Bronchial epithelial cell (primary cell): ENCODE measurements at regions not wholly inside any gene's neighbourhood (a gene's known extent, or its start where the extent isn't known, plus 50 kb on each side); places are given as distances from the start of the nearest gene placed in this dataset.

Experiments
- DNase-seq: peaks from one replicate; pipeline ENCODE4 v3.0.0-alpha.2; 2010; ENCODE audit warnings: low read depth
- FAIRE-seq: peaks from 2 replicates; lab custom pipeline; 2011; peaks lifted over from hg19 to GRCh38; lab: Jason Lieb, UNC
- H3K27me3 ChIP-seq: 2 replicates; pipeline ENCODE4 v1.5.1; 2011; ENCODE audit warnings: low read length; ENCODE audit not compliant: control insufficient read depth, insufficient read depth
- H3K36me3 ChIP-seq: 2 replicates; pipeline ENCODE4 v1.5.1; 2011; ENCODE audit warnings: low read length; ENCODE audit not compliant: control insufficient read depth, insufficient read depth
- H3K4me3 ChIP-seq: 2 replicates; pipeline ENCODE4 v1.5.1; 2011; ENCODE audit warnings: mild to moderate bottlenecking, low read depth, low read length, control low read depth
- CTCF ChIP-seq: IDR thresholded peaks from 2 replicates; pipeline ENCODE4 v1.5.1; 2011; ENCODE audit warnings: mild to moderate bottlenecking, moderate library complexity, low read length, control low read depth, inconsistent platforms; ENCODE audit not compliant: insufficient read depth, severe bottlenecking

DNA sequence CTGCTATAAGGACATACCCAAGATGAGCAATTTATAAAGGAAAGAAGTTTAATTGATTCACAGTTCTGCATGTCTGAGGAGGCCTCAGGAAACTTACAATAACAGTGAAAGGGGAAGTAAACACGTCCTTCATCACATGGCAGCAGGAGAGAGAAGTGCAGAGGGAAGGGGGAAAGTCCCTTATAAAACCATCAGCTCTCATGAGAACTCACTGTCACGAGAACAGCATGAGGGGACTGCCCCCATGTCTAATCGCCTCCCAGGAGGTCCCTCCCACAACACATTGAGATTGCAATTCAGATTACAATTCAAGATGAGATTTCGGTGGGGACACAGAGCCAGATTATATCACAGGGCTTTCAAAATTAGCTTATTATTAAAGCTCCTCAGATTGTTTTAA is 209.5 kb upstream of the PPP3CA start:
- H3K36me3 ChIP-seq: no peaks in the 10 kb centered on the region
- DNase-seq: no peak
- H3K4me3 ChIP-seq: no peak overlapping the region
- no peaks in the 10 kb centered on the region for H3K27me3 ChIP-seq
- no peak for TF ChIP-seq CTCF
- no peak for FAIRE-seq

DNA sequence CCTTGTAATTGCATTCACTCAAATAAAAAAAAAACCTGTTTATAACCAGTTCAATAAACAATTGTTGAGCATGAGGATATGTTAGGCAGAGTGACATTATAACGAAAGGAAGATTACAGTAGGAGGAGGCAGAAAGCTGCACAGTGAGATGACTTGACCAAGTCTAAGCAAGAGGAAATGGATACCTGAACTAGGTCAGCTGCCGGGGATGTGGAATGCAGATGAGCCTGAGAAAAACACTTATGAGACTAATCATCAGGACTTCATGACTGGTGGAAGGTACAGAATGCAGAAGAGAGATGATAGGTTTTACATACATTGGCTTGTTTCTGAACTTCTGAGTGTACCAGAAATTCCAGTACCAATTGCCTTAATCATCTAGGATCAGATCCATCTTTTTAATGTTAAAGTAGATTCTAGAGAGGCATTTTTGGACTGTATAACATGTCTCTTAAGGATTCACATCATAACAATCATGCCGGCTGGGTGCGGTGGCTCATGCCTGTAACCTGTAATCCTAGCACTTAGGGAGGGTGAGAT is 208.1 kb upstream of the PPP3CA start:
- no peaks in the 10 kb centered on the region for H3K36me3 ChIP-seq
- no peaks in the 10 kb centered on the region for H3K27me3 ChIP-seq
- peak; percentile 18 for DNase-seq
- FAIRE-seq: no peak
- no peak for TF ChIP-seq CTCF
- H3K4me3 ChIP-seq: no peak overlapping the region

DNA sequence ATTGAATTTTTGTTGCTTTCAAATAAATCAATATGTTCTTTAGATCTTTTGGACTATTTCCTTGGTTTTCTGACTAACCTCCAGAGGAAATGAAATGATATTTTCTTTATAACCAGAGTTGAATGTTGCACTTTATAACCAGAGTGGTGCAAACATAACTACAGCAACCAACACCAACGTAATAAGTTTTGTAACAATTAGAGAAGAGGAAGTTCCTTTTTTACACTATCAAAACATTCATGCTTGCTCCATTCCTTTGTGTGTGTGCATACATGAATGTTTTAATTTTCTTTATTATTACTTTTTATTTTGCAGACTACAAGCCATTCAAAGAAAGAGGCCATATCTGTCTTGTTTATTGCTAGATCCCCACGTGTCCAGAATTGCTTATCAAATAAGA is 193.0 kb upstream of the PPP3CA start:
- no peak for TF ChIP-seq CTCF
- Histone ChIP-seq H3K36me3 (no peaks in the 10 kb centered on the region), H3K27me3 (no peaks in the 10 kb centered on the region), H3K4me3 (no peak overlapping the region)
- DNase-seq (no peak), FAIRE-seq (no peak)

GRCh38 chr4:101528526-101528925 is 181.2 kb upstream of the PPP3CA start:
- Histone ChIP-seq H3K4me3 (no peak overlapping the region), H3K27me3 (peaks cover 1% of the 10 kb centered on the region), H3K36me3 (no peaks in the 10 kb centered on the region)
- DNase-seq: no peak
- TF ChIP-seq CTCF: no peak
- no peak for FAIRE-seq

DNA sequence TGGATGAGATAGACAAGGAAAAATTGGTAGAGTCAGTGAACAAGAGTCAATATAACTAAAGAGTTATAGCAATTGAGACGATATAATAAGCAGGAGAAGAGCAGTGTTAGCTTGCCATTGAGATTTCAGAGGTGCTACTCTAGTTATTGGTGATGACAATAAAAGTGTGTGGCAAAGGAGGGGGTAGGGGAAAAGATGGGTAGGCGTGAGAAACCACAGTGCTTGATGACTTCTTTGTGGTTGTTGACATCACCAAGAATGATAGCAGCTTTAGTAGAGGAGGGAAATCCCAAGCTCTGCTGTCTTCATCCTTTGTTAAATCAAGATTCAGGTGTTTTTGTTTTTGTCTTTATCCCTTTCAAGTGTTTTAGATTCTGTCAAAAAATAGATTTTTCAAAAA is 179.9 kb upstream of the PPP3CA start:
- FAIRE-seq (no peak), DNase-seq (peak; percentile 33)
- TF ChIP-seq CTCF: no peak
- Histone ChIP-seq H3K4me3 (no peak overlapping the region), H3K36me3 (no peaks in the 10 kb centered on the region), H3K27me3 (peaks cover 1% of the 10 kb centered on the region)

DNA sequence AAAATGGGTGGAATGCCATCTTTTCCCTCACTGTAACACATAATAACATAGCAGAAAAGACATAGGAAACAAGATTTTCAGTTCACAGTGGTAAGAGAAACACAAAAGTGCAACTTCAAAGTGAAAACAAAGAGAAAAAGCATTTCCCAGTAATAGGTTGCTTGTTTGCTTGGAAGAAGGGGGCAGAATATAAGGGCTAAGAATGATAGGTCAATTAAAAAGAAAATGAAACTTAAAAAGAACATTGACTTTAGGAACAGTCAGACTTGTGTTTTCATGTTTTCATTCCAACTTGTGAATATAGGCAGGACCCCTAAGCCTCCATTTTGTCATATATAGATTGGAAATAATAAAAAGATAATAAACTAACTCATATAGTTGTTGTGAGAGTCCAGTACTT is 168.2 kb upstream of the PPP3CA start:
- H3K36me3 ChIP-seq: no peaks in the 10 kb centered on the region
- FAIRE-seq (no peak), DNase-seq (no peak)
- H3K27me3 ChIP-seq: no peaks in the 10 kb centered on the region
- H3K4me3 ChIP-seq: no peak overlapping the region
- TF ChIP-seq CTCF: no peak
